ENCODE measurements at regions not wholly inside any gene's neighbourhood (a gene's known extent, or its start where the extent isn't known, plus 50 kb on each side); places are given as distances from the start of the nearest gene placed in this dataset.

DNA sequence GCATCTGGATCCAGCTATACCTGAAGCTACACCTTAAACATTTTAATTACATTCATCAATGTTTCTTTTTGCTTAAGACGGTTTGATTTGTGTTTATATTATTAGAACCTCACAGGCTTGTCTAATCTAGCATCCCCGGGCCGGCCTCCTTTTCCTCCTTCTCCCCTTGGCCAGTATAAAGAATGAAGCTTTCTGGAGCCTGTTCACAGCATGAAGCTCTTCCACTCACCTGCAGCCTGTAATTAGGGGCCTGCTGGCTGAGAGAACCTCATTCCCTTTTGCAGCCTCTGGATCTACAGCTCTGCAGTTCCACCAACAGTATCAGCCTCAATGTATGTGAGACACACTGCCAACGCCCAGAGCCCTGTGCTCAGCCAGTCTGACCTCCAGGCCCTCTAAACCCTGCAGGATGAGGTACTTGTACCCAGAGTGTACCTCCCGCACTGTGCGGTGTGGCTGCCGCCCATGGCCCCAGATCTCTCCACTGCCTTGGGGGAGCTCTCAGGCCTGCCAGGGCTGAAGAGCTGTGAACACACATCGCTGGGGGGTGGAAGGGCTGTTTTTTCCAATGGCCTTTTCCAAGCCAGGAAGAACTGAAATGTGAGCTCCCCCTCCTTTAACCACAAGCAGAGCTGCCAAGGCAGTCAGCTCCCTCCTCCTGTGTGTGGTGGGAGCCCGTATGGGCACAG is 114.7 kb upstream of the ALDH1A3 start:
- CTCF ChIA-PET, result no interaction called here
- no peak for FAIRE-seq
- H3K79me2 ChIP-seq (ENCODE audit: control insufficient read depth, insufficient read depth, low read length), result no peaks in the 10 kb centered on the region
- no peak overlapping the region for H3K27ac ChIP-seq (ENCODE audit: control insufficient read depth, insufficient read depth)
- H3K4me3 ChIP-seq, result no peak overlapping the region
- 39% methylated on average over 9 of the region's 9 CpGs for WGBS (ENCODE audit: insufficient coverage, insufficient replicate concordance, low lambda C conversion rate, missing lambda C conversion rate)
- BruUV-seq (replicated peaks), result no TSS peak
- no peak overlapping the region for H2AFZ ChIP-seq (ENCODE audit: control insufficient read depth, low read depth, low read length)
- TF ChIP-seq JUND (IDR thresholded peaks at IDR 0.05; ENCODE audit: low read depth, low read length), result no peak
- TF ChIP-seq SMC3 (IDR thresholded peaks at IDR 0.05; ENCODE audit: borderline replicate concordance, low read length), result no peak
- no peak for TF ChIP-seq NFYB (IDR thresholded peaks at IDR 0.05; ENCODE audit: insufficient read depth, low read depth, low read length)
- TF ChIP-seq, protein P1, sequence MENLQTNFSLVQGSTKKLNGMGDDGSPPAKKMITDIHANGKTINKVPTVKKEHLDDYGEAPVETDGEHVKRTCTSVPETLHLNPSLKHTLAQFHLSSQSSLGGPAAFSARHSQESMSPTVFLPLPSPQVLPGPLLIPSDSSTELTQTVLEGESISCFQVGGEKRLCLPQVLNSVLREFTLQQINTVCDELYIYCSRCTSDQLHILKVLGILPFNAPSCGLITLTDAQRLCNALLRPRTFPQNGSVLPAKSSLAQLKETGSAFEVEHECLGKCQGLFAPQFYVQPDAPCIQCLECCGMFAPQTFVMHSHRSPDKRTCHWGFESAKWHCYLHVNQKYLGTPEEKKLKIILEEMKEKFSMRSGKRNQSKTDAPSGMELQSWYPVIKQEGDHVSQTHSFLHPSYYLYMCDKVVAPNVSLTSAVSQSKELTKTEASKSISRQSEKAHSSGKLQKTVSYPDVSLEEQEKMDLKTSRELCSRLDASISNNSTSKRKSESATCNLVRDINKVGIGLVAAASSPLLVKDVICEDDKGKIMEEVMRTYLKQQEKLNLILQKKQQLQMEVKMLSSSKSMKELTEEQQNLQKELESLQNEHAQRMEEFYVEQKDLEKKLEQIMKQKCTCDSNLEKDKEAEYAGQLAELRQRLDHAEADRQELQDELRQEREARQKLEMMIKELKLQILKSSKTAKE (IDR thresholded peaks at IDR 0.05; ENCODE audit: low read depth, poor library complexity, severe bottlenecking), result no peak
- no peak for TF ChIP-seq HDAC2 (IDR thresholded peaks at IDR 0.05)
- TF ChIP-seq, protein P2, sequence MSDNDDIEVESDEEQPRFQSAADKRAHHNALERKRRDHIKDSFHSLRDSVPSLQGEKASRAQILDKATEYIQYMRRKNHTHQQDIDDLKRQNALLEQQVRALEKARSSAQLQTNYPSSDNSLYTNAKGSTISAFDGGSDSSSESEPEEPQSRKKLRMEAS (IDR thresholded peaks at IDR 0.05; ENCODE audit: low read depth, low read length), result no peak
- TF ChIP-seq CEBPB (IDR thresholded peaks at IDR 0.05; ENCODE audit: borderline replicate concordance in 1 of 2, low read depth in 2 of 2, low read length in 2 of 2), result no peak
- no peak for TF ChIP-seq FOS (IDR thresholded peaks at IDR 0.05; ENCODE audit: borderline replicate concordance, extremely low read depth, insufficient read length)
- TF ChIP-seq, protein P3, sequence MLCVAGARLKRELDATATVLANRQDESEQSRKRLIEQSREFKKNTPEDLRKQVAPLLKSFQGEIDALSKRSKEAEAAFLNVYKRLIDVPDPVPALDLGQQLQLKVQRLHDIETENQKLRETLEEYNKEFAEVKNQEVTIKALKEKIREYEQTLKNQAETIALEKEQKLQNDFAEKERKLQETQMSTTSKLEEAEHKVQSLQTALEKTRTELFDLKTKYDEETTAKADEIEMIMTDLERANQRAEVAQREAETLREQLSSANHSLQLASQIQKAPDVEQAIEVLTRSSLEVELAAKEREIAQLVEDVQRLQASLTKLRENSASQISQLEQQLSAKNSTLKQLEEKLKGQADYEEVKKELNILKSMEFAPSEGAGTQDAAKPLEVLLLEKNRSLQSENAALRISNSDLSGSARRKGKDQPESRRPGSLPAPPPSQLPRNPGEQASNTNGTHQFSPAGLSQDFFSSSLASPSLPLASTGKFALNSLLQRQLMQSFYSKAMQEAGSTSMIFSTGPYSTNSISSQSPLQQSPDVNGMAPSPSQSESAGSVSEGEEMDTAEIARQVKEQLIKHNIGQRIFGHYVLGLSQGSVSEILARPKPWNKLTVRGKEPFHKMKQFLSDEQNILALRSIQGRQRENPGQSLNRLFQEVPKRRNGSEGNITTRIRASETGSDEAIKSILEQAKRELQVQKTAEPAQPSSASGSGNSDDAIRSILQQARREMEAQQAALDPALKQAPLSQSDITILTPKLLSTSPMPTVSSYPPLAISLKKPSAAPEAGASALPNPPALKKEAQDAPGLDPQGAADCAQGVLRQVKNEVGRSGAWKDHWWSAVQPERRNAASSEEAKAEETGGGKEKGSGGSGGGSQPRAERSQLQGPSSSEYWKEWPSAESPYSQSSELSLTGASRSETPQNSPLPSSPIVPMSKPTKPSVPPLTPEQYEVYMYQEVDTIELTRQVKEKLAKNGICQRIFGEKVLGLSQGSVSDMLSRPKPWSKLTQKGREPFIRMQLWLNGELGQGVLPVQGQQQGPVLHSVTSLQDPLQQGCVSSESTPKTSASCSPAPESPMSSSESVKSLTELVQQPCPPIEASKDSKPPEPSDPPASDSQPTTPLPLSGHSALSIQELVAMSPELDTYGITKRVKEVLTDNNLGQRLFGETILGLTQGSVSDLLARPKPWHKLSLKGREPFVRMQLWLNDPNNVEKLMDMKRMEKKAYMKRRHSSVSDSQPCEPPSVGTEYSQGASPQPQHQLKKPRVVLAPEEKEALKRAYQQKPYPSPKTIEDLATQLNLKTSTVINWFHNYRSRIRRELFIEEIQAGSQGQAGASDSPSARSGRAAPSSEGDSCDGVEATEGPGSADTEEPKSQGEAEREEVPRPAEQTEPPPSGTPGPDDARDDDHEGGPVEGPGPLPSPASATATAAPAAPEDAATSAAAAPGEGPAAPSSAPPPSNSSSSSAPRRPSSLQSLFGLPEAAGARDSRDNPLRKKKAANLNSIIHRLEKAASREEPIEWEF (IDR thresholded peaks at IDR 0.05; ENCODE audit: insufficient replicate concordance, low read depth, low read length), result no peak
- no peak for TF ChIP-seq ZZZ3 (IDR thresholded peaks at IDR 0.05; ENCODE audit: control insufficient read depth, insufficient read length, low read depth)
- no peak for TF ChIP-seq YBX1 (IDR thresholded peaks at IDR 0.05)
- no peaks in the 10 kb centered on the region for H3K4me1 ChIP-seq (ENCODE audit: control insufficient read depth, insufficient read depth, low read length)
- SMC1A ChIA-PET (ENCODE audit: uncharacterized antibody, unreplicated experiment), result no interaction called here
- intact Hi-C loops (cut with micrococcal nuclease; ENCODE audit: unreplicated experiment) (no loop called here), in situ Hi-C loops (cut with MboI) (no loop called here)
- no peak for DNase-seq (ENCODE audit: low read depth, low spot score)
- no peaks in the 10 kb centered on the region for H3K36me3 ChIP-seq (ENCODE audit: control insufficient read depth in 2 of 2, insufficient read depth in 2 of 2, low read length in 1 of 2)
- RAD21 ChIA-PET (ENCODE audit: unreplicated experiment), result no interaction called here
- no peaks in the 10 kb centered on the region; the same call in 2 of the 3 replicates for H3K9me3 ChIP-seq (replicated peaks; ENCODE audit: control insufficient read depth, insufficient read depth, low read length)
- no peak for ATAC-seq
- POLR2A ChIA-PET, result no interaction called here
- no peak overlapping the region for H3K9ac ChIP-seq (ENCODE audit: control insufficient read depth, insufficient read depth, low read length)
- no peak overlapping the region for H3K4me2 ChIP-seq (ENCODE audit: control insufficient read depth, insufficient read depth)
- H3K27me3 ChIP-seq (replicated peaks in 1 of 2; ENCODE audit: control insufficient read depth in 2 of 2, insufficient read depth in 2 of 2, low read length in 1 of 2), result no peaks in the 10 kb centered on the region; a peak in 3 of 4 replicates
- H4K20me1 ChIP-seq (ENCODE audit: control insufficient read depth, insufficient read depth), result no peaks in the 10 kb centered on the region

Measured in GM12878 (cell line).